SK-N-SH (cell line): ENCODE measurements at regions not wholly inside any gene's neighbourhood (a gene's known extent, or its start where the extent isn't known, plus 50 kb on each side); places are given as distances from the start of the nearest gene placed in this dataset.

Experiments
- CTCF ChIA-PET: fragments of 300-600, 350-600 bp; formaldehyde crosslinking; extraction: SDS; loops from one replicate; lab custom pipeline; 2021; lab: Yijun Ruan, JAX
- POLR2A ChIA-PET: fragments of 350-600 bp; sonication (Branson Sonifier 250); formaldehyde crosslinking; extraction: SDS; loops from one replicate; lab custom pipeline; 2020; ENCODE audit warnings: antibody characterized with exemption, inconsistent platforms; lab: Yijun Ruan, JAX
- DNase-seq: peaks from one replicate; pipeline ENCODE4 v3.0.0; 2012
- H2AFZ ChIP-seq: fragments of 200-600 bp; sonication (generic); 2 replicates; pipeline ENCODE4 v1.8.1; 2016; ENCODE audit warnings: antibody characterized with exemption, mild to moderate bottlenecking, low read depth
- H3F3A ChIP-seq: fragments of 200-600 bp; sonication (generic); replicated peaks from 2 replicates; pipeline ENCODE3; 2016; ENCODE audit warnings: antibody characterized with exemption, mild to moderate bottlenecking; ENCODE audit not compliant: insufficient read depth
- H3K27ac ChIP-seq, 2 experiments: fragments of 200-500 bp in 1 of 2; fragments of 200-600 bp in 1 of 2; sonication (Bioruptor generic) in 1 of 2; sonication (generic), shearing (Covaris generic) in 1 of 2; 2 replicates each; pipeline versions ENCODE4 v1.5.1 to v1.6.1; 2014 to 2016; ENCODE audit warnings: low read depth in 2 of 2, inconsistent platforms in 1 of 2, low read length in 1 of 2, mild to moderate bottlenecking in 1 of 2, mixed read lengths in 1 of 2
- H3K27me3 ChIP-seq: fragments of 200-600 bp; sonication (generic), shearing (Covaris generic); 2 replicates; pipeline ENCODE4 v1.6.1; 2016; ENCODE audit warnings: mixed run types; ENCODE audit not compliant: insufficient read depth
- H3K36me3 ChIP-seq, 2 experiments: fragments of 200-500 bp in 1 of 2; fragments of 200-600 bp in 1 of 2; sonication (Bioruptor generic) in 1 of 2; sonication (generic) in 1 of 2; replicated peaks in 1 of 2; 2 replicates each; pipeline versions ENCODE3 to v1.5.1; 2014 to 2016; ENCODE audit warnings: low read length in 1 of 2, mild to moderate bottlenecking in 1 of 2; ENCODE audit not compliant: insufficient read depth in 2 of 2, control insufficient read depth in 1 of 2
- H3K4me1 ChIP-seq, 2 experiments: fragments of 200-500 bp in 1 of 2; fragments of 200-600 bp in 1 of 2; sonication (Bioruptor generic) in 1 of 2; sonication (generic), shearing (Covaris generic) in 1 of 2; 2 replicates each; pipeline versions ENCODE4 v1.5.1 to v1.6.1; 2014 to 2016; ENCODE audit warnings: low read depth in 1 of 2, low read length in 1 of 2, mixed run types in 1 of 2; ENCODE audit not compliant: insufficient read depth in 2 of 2, control insufficient read depth in 1 of 2
- H3K4me2 ChIP-seq: fragments of 200-600 bp; sonication (generic), shearing (Covaris generic); 2 replicates; pipeline ENCODE4 v1.6.1; 2017; ENCODE audit warnings: mixed run types
- H3K4me3 ChIP-seq, 2 experiments: fragments of 200-500 bp in 1 of 2; fragments of 200-600 bp in 1 of 2; sonication (Bioruptor generic) in 1 of 2; sonication (generic), shearing (Covaris generic) in 1 of 2; 2 replicates each; pipeline versions ENCODE4 v1.5.1 to v1.8.1; 2014 to 2016; ENCODE audit warnings: low read depth in 2 of 2, inconsistent platforms in 1 of 2, low read length in 1 of 2, mild to moderate bottlenecking in 1 of 2, mixed read lengths in 1 of 2, moderate library complexity in 1 of 2
- H3K79me2 ChIP-seq: fragments of 200-600 bp; sonication (generic); 2 replicates; pipeline ENCODE4 v1.8.1; 2017; ENCODE audit warnings: mild to moderate bottlenecking; ENCODE audit not compliant: insufficient read depth
- H3K9ac ChIP-seq: fragments of 200-600 bp; sonication (generic); 2 replicates; pipeline ENCODE4 v1.6.1; 2017; ENCODE audit warnings: mixed run types
- H3K9me2 ChIP-seq: fragments of 200-600 bp; sonication (generic); 2 replicates; pipeline ENCODE4 v1.6.1; 2017; ENCODE audit warnings: mixed run types
- H3K9me3 ChIP-seq: fragments of 200-600 bp; sonication (generic); 2 replicates; pipeline ENCODE4 v1.6.1; 2017; ENCODE audit warnings: mixed run types, mild to moderate bottlenecking, moderate library complexity
- H4K20me1 ChIP-seq: fragments of 200-600 bp; sonication (generic); 2 replicates; pipeline ENCODE4 v1.6.1; 2017; ENCODE audit warnings: mild to moderate bottlenecking, mixed run types; ENCODE audit not compliant: insufficient read depth
- EP300 ChIP-seq, 2 experiments: IDR thresholded peaks; 2 replicates each; pipeline versions ENCODE4 v1.4.0 to v1.6.1; 2012; ENCODE audit warnings: borderline replicate concordance in 1 of 2, low read depth in 1 of 2, low read length in 1 of 2
- FOXM1 ChIP-seq: IDR thresholded peaks from 2 replicates; pipeline ENCODE4 v1.4.0; 2012; ENCODE audit warnings: low read depth, mild to moderate bottlenecking
- MEF2A ChIP-seq: IDR thresholded peaks from 2 replicates; pipeline ENCODE4 v1.4.0; 2012; ENCODE audit warnings: low read depth, borderline replicate concordance
- REST ChIP-seq: IDR thresholded peaks from 2 replicates; pipeline ENCODE4 v1.6.1; 2012; ENCODE audit warnings: mild to moderate bottlenecking, low read depth, low read length, moderate library complexity
- RXRA ChIP-seq: IDR thresholded peaks from 2 replicates; pipeline ENCODE4 v1.4.0; 2012; ENCODE audit warnings: low read depth, mild to moderate bottlenecking, borderline replicate concordance
- SIN3A ChIP-seq: IDR thresholded peaks from 2 replicates; pipeline ENCODE4 v1.6.1; 2012; ENCODE audit warnings: low read depth, mild to moderate bottlenecking, low read length, moderate library complexity, borderline replicate concordance
- TAF1 ChIP-seq: IDR thresholded peaks from 2 replicates; pipeline ENCODE4 v1.6.1; 2012; ENCODE audit warnings: low read depth, mild to moderate bottlenecking, low read length, moderate library complexity, borderline replicate concordance
- WGBS: methylation state at CpG from one replicate; pipeline ENCODE4 v1.1.6; 2017; ENCODE audit warnings: low lambda C conversion rate; 5-methylcytosine and 5-hydroxymethylcytosine counted together
- TF ChIP-seq, protein P1 (sequence below): IDR thresholded peaks from 2 replicates; pipeline ENCODE4 v1.4.0; 2012; ENCODE audit warnings: low read depth, borderline replicate concordance

DNA sequence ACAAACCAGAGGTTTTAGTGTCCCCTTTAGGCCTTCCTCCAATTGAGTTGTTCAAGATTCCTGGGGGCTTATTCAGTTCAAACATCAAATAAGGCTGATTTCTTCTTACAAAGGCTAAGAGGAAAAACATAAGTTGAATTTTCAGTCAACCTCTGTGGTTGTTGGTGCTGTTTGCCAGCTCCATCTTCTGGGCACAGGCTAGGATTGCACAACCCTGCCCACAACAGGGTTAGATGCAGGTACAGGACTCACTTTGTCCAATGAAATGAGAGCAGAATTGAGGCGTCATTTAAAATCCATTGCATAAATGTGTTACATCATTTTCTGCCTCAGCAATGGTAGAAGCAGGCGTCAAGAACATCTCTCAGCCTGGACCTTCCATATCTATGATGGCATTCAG lies 173.3 kb downstream of the PMP22 start (continued):
- no peak for TF ChIP-seq TAF1
- TF ChIP-seq, all 33 proteins: peak for 1

GRCh38 chr17:15090533-15090932 lies 174.6 kb downstream of the PMP22 start:
- Histone ChIP-seq H2AFZ (no peak overlapping the region), H3K27me3 (no peaks in the 10 kb centered on the region; the same call in 1 of the 2 replicates), H3K9ac (no peak overlapping the region), H4K20me1 (no peaks in the 10 kb centered on the region), H3K36me3 (no peaks in the 10 kb centered on the region), H3F3A (no peaks in the 10 kb centered on the region), H3K4me2 (no peak overlapping the region), H3K79me2 (no peaks in the 10 kb centered on the region), H3K27ac (no peak overlapping the region), H3K9me3 (no peaks in the 10 kb centered on the region), H3K4me1 (no peaks in the 10 kb centered on the region), H3K9me2 (no peaks in the 10 kb centered on the region), H3K4me3 (no peak overlapping the region)
- TF ChIP-seq, protein P1, sequence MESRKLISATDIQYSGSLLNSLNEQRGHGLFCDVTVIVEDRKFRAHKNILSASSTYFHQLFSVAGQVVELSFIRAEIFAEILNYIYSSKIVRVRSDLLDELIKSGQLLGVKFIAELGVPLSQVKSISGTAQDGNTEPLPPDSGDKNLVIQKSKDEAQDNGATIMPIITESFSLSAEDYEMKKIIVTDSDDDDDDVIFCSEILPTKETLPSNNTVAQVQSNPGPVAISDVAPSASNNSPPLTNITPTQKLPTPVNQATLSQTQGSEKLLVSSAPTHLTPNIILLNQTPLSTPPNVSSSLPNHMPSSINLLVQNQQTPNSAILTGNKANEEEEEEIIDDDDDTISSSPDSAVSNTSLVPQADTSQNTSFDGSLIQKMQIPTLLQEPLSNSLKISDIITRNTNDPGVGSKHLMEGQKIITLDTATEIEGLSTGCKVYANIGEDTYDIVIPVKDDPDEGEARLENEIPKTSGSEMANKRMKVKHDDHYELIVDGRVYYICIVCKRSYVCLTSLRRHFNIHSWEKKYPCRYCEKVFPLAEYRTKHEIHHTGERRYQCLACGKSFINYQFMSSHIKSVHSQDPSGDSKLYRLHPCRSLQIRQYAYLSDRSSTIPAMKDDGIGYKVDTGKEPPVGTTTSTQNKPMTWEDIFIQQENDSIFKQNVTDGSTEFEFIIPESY: no peak
- TF ChIP-seq SIN3A: no peak
- no peak for TF ChIP-seq FOXM1
- TF ChIP-seq MEF2A: no peak
- TF ChIP-seq TAF1: no peak
- no peak for TF ChIP-seq EP300 (IDR thresholded peaks at IDR 0.05; ENCODE audit: borderline replicate concordance in 1 of 2, low read depth in 1 of 2, low read length in 1 of 2)
- TF ChIP-seq RXRA: no peak
- DNase-seq: no peak
- CTCF ChIA-PET: no interaction called here
- POLR2A ChIA-PET: no interaction called here
- 37% methylated on average over 8 of the region's 8 CpGs for WGBS

DNA sequence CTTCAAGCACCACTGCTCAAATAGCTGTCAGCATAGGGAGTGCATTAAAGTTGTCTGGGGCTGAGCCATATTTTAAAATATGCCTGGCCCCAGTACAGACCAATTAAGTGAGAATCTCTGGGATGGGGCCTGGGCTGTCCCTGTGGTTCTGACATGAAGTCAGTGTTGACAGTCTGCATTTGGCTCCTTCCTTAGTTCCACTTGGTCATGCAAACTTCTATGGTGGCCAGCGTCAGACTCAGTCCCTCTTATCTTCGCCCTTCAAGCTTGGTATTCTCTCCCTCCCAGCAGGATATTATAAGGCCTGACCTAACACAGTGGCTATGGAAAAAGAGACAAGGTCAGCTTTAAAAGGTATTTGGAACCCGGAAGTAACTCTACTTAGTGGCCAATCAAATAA lies 177.2 kb downstream of the PMP22 start:
- ChIA-PET CTCF (no interaction called here), POLR2A (no interaction called here)
- Histone ChIP-seq H3K79me2 (no peaks in the 10 kb centered on the region), H3K27me3 (peaks cover 21% of the 10 kb centered on the region), H3K36me3 (no peaks in the 10 kb centered on the region), H3K9me2 (no peaks in the 10 kb centered on the region), H3F3A (no peaks in the 10 kb centered on the region), H3K27ac (no peak overlapping the region), H3K9me3 (no peaks in the 10 kb centered on the region), H3K4me1 (no peaks in the 10 kb centered on the region), H3K9ac (no peak overlapping the region), H3K4me2 (no peak overlapping the region), H4K20me1 (no peaks in the 10 kb centered on the region), H2AFZ (no peak overlapping the region), H3K4me3 (no peak overlapping the region)
- DNase-seq: no peak
- TF ChIP-seq REST: no peak
- 11% methylated on average over 3 of the region's 3 CpGs for WGBS
